ENCODE measurements at regions not wholly inside any gene's neighbourhood (a gene's known extent, or its start where the extent isn't known, plus 50 kb on each side); places are given as distances from the start of the nearest gene placed in this dataset.

DNA sequence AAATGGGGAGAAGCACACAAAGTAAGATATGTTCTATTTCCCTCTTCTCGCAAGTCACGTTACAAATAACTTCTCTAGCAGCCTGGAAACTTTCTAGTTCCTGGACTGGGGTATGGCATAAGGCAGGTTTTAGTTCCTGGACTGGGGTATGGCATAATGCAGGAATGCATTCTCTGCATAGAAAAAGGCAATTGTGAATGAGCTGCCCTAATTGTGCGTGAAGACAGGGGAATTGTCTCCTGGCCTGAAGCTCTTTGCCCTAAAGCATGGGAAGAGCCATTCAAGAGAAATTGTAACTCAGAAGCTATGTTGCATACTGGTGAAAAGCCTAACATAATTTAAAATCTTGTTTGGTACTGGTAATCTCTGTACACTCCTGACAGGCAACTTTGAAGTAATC, 54.3 kb upstream of the CBLB start:
- no peak overlapping the region for H3K4me3 ChIP-seq (ENCODE audit: low read depth, low read length)
- TF ChIP-seq, protein P1, sequence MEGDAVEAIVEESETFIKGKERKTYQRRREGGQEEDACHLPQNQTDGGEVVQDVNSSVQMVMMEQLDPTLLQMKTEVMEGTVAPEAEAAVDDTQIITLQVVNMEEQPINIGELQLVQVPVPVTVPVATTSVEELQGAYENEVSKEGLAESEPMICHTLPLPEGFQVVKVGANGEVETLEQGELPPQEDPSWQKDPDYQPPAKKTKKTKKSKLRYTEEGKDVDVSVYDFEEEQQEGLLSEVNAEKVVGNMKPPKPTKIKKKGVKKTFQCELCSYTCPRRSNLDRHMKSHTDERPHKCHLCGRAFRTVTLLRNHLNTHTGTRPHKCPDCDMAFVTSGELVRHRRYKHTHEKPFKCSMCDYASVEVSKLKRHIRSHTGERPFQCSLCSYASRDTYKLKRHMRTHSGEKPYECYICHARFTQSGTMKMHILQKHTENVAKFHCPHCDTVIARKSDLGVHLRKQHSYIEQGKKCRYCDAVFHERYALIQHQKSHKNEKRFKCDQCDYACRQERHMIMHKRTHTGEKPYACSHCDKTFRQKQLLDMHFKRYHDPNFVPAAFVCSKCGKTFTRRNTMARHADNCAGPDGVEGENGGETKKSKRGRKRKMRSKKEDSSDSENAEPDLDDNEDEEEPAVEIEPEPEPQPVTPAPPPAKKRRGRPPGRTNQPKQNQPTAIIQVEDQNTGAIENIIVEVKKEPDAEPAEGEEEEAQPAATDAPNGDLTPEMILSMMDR (IDR thresholded peaks at IDR 0.05; ENCODE audit: low read depth, low read length), result no peak

DNA sequence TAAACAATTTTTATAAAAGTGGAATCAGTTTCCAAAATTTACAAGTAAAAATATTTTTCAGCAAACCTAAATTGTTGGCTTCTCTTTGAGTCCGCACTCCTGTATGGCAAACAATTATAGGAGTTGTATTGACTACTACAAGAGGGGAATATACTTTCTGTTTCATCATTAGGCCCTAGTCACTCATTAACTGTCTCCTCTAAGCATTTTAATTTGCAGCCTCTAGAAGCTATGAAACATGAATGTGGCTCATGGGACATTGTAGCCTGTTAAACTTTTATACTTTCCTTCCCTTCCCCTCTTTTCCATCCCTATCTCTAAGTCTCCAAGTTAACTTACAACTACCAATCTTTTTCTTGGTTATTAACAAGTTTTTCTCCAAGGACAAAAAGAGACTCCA, 58.9 kb upstream of the CBLB start:
- no peak overlapping the region for H3K4me3 ChIP-seq (ENCODE audit: low read depth, low read length)
- TF ChIP-seq, protein P1 (IDR thresholded peaks at IDR 0.05; ENCODE audit: low read depth, low read length), result no peak

DNA sequence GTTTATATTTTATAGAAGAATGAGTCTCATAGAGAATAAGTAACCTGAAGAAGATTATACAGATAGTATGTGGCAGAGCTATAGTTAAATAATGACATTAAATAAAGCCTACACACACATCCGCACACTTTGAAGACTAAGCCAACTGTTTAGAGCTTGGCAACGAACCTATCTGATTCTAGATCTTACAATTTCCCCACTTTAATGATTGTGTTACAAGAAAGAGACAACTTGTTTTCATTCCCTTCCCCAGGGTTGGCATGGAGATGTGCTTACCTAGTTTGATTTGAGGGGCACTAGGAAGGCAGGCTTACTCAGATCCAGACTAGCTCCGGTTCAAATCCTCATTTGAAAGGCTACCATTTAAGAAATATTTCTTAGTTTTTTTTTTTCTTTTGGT, 61.9 kb upstream of the CBLB start:
- TF ChIP-seq, protein P1 (IDR thresholded peaks at IDR 0.05; ENCODE audit: low read depth, low read length), result no peak
- no peak overlapping the region for H3K4me3 ChIP-seq (ENCODE audit: low read depth, low read length)

DNA sequence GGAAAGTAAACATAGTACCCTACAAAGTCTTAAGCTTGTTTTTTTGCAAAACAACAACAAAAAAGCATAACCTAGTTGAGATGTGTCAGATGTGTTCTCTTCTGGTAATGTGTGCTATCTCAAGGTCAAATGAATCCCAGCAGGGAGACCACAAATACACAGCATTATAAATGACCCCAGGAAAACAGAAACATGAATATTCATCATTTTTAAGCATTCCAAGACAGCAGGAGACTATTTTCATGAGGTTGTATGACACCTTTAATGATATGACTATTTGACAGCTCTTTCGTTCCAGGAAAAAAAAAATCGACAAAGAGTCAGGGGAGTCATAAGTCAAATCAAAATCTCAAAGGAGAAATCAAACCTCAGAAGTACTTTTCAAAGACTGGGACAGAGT, 62.7 kb upstream of the CBLB start:
- no peak overlapping the region for H3K4me3 ChIP-seq (ENCODE audit: low read depth, low read length)
- TF ChIP-seq, protein P1 (IDR thresholded peaks at IDR 0.05; ENCODE audit: low read depth, low read length), result no peak

DNA sequence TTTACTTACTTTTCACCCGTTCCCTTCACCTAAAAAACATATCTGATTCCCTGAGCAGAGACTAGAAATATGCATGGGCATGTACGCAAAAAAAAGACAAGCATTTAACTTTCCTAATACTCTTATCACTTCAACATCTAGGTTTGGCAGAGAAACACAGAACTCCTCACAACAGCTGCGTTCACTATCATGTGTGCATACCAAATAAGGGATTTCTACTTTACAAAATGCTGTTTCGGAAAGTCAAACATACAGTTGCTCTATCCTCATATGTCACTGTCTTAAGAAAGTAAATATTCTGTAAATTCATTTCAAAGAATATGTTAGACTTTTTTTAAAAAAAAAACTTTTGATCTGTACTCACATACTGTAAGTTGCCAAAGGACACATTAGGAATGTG, 65.1 kb upstream of the CBLB start:
- H3K4me3 ChIP-seq (ENCODE audit: low read depth, low read length), result no peak overlapping the region
- TF ChIP-seq, protein P1 (IDR thresholded peaks at IDR 0.05; ENCODE audit: low read depth, low read length), result no peak

DNA sequence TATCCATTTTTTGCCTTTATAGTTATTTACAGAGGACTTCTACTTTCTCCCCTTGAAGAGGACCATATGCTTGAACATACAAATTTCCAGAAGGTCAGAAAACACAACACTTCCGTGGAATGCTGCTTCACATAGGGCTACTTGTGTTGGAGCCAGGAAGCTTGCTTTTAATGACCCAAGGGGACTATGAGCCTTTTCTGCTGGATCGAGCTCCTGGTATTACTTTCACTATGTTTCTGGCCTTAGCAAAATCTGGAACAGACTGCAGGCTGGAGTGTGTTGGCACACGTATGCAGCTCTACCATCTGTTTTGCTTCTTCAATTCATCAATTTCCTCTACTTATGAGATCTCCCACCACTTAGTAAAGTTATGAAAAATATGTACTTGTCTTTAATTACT, 69.3 kb upstream of the CBLB start:
- H3K4me3 ChIP-seq (ENCODE audit: low read depth, low read length), result peak overlapping the region; percentile 24
- TF ChIP-seq, protein P1 (IDR thresholded peaks at IDR 0.05; ENCODE audit: low read depth, low read length), result no peak

DNA sequence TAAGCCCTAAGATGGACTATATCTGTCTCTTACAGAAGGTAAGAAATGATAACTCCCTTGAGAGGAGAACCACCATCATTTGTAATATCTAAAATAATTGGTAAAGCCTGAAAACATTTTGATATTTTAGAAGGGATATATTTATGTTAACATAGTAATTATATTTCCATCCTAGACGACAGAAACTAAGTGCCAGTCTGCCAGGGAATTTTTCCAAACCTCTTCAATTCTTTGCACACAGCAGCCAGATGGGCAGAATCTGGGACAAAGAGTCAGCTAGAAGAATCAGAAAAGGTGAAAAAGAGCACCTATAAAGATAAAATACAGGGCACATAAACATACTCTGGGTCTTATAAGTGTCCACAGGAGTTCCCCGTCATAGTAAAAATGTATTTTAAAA, 70.0 kb upstream of the CBLB start:
- TF ChIP-seq, protein P1 (IDR thresholded peaks at IDR 0.05; ENCODE audit: low read depth, low read length), result no peak
- no peak overlapping the region for H3K4me3 ChIP-seq (ENCODE audit: low read depth, low read length)

Measured in WI38 (cell line).